C4-2B (cell line): ENCODE measurements at regions not wholly inside any gene's neighbourhood (a gene's known extent, or its start where the extent isn't known, plus 50 kb on each side); places are given as distances from the start of the nearest gene placed in this dataset.

Experiments
- H3K27ac ChIP-seq: fragments of 450-650 bp; 2 replicates; pipeline ENCODE4 v1.5.1; 2017
- CTCF ChIP-seq: fragments of 450-650 bp; conservative IDR thresholded peaks from 2 replicates; pipeline ENCODE4 v1.5.1; 2017; ENCODE audit warnings: mild to moderate bottlenecking
- ZFX ChIP-seq: fragments of 450-650 bp; IDR thresholded peaks from 2 replicates; pipeline ENCODE4 v1.6.1; 2017

- TF ChIP-seq CTCF = no peak
- no peak for TF ChIP-seq ZFX
These were observed 62.8 kb upstream of the MPHOSPH6 start for GRCh38 chr16:82232806-82233205.

DNA sequence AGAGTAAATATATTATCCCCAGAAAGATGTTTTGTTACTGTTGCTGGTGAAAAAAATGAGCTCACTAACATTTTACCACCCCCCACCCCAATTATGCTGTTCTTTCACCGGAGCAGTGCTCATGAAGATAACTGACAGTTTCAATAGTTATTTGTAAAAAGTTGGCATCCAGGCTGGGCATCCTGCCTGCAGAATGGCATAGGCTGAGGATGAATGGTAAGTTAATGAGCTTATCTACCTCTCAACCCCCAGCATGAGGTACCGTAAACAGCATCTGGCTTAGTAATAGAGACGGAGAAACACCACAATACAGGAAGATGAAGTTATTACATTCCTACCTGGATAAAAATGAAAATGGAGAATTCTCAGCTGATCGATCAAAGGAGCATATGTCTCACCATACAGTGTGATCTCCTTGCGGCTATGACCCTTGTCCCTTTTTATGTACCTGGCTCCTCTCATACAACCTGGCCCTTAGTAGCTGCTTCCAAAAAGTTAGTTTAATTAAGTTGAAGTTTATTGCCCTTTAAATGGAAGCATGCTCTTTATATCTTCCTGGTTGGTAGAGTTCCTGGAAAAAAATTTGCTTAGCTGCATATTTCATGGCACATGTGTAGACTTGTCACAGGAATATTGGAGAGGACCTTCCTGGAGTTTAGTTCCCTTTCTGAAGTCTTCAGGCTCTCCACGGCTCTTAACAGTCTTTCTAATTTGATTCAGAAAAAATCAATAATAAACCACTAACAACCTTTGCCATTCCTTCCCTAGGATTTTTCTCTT, 61.2 kb upstream of the MPHOSPH6 start:
- H3K27ac ChIP-seq = peak overlapping the region; percentile 11; the same call in 1 of the 2 replicates
- TF ChIP-seq ZFX (no peak), CTCF (no peak)

More at GRCh38 chr16:82232806-82233205, 62.8 kb upstream of the MPHOSPH6 start:
- no peak overlapping the region for H3K27ac ChIP-seq

GRCh38 chr16:82229800-82230619, 60.0 kb upstream of the MPHOSPH6 start:
- TF ChIP-seq ZFX (no peak), CTCF (peak; percentile 95)
- no peak overlapping the region for H3K27ac ChIP-seq

DNA sequence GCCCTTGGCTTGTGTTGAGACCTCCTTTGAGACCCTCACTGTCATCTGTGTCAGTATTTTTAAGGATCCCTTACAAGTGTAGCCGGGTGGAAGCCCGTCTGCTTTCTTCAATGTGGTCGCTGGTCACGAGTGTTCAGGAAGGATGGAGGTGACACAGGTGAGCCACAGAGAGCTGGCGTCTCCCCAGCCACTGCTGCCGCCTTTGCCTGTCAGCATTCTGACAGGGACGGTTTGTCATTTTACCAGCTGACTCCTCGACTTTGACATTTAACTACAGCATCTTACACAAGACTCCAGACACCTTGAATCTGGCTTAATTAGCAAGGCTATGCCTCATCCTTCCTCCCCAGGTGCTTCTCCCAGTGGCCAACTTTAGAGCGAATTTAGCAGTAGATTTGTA, 56.3 kb upstream of the MPHOSPH6 start:
- no peak overlapping the region for H3K27ac ChIP-seq
- TF ChIP-seq CTCF = no peak
- TF ChIP-seq ZFX = no peak

GRCh38 chr16:82224821-82225220, 54.8 kb upstream of the MPHOSPH6 start:
- H3K27ac ChIP-seq = no peak overlapping the region
- TF ChIP-seq ZFX (no peak), CTCF (no peak)

GRCh38 chr16:82220541-82220940, 50.5 kb upstream of the MPHOSPH6 start:
- no peak for TF ChIP-seq ZFX
- no peak for TF ChIP-seq CTCF
- H3K27ac ChIP-seq = no peak overlapping the region
